Activated CD4-positive, alpha-beta memory T cell treated with anti-CD3 and anti-CD28 coated beads, Interleukin-2, amount 10 ng/mL, durations not matched to agents 7 days and 5 days (primary cell): ENCODE measurements at regions not wholly inside any gene's neighbourhood (a gene's known extent, or its start where the extent isn't known, plus 50 kb on each side); places are given as distances from the start of the nearest gene placed in this dataset.

ENCODE experiments used
- CTCF ChIA-PET: fragments of 350-600 bp; sonication (Branson Sonifier 250); formaldehyde crosslinking; loops from one replicate; lab custom pipeline; 2021; ENCODE audit warnings: antibody characterized with exemption, inconsistent platforms; lab: Charles Lee
- POLR2A ChIA-PET: fragments of 350-600 bp; sonication (Branson Sonifier 250); formaldehyde crosslinking; loops from one replicate; lab custom pipeline; 2021; ENCODE audit warnings: antibody characterized with exemption; lab: Charles Lee
- DNase-seq: peaks from one replicate; pipeline ENCODE4 v3.0.0-alpha.2; 2020
- H3K27ac Mint-ChIP-seq: one replicate; pipeline ENCODE4 v1.8.0; 2021; ENCODE audit warnings: mild to moderate bottlenecking, mixed read lengths
- H3K27me3 Mint-ChIP-seq: one replicate; pipeline ENCODE4 v1.8.0; 2021; ENCODE audit warnings: mixed read lengths
- H3K36me3 Mint-ChIP-seq: one replicate; pipeline ENCODE4 v1.8.0; 2021; ENCODE audit warnings: low read depth, mixed read lengths
- H3K4me1 Mint-ChIP-seq: one replicate; pipeline ENCODE4 v1.8.0; 2021; ENCODE audit warnings: mixed read lengths
- H3K4me3 Mint-ChIP-seq: one replicate; pipeline ENCODE4 v1.8.0; 2021; ENCODE audit warnings: mild to moderate bottlenecking, mixed read lengths
- H3K9me3 Mint-ChIP-seq: one replicate; pipeline ENCODE4 v1.8.0; 2021; ENCODE audit warnings: mixed read lengths

DNA sequence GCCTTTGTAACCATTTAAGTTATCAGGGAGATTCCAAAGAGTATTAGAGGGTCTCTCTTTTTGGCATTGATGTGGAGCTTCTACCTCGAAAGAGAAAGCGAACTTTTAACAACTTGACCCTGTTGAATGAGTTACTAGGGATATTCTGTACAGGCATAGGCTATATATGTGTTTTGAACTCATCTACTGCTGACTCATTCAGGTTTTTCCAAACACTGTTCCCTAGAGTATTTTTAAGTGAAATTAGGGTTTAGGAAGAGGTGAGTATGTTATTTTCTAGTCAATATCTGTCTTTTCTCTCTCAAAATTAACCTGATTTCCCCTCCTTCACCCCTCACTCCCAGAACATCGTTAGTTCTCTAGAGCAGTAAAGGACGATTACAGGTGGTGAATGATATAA is 228.1 kb upstream of the C2CD4B start:
- CTCF ChIA-PET, result no interaction called here

DNA sequence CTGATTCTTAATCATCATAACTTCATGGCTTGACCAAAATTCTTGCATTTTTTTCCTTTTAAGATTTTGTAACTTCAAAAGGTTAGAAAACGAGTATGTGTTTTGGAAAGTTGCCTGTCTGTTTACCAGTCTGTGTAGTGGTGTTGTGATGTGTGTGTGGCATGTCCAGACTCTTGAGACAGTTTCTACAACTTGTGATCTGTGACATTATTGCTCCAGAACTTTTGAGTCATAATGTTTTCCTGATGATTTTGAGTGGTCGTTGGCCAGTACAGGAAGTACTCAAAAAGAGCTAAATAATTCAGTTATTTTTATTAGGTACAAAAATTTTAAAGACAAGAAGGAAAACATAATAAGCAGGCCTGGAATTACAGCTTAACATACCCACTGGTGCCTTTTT is 229.0 kb upstream of the C2CD4B start:
- Mint-ChIP-seq H3K27me3 (peaks cover 25% of the 10 kb centered on the region), H3K4me3 (no peak overlapping the region), H3K27ac (no peak overlapping the region), H3K9me3 (peaks cover 7% of the 10 kb centered on the region), H3K4me1 (peaks cover 23% of the 10 kb centered on the region), H3K36me3 (peaks cover 3% of the 10 kb centered on the region)
- ChIA-PET POLR2A (interaction anchor here (0.7 kb wide), 1 partner anchor 24 kb away, joined by 3 read pairs; no protein-coding TSS in a partner anchor), CTCF (no interaction called here)
- no peak for DNase-seq

More for the DNA sequence above, 228.1 kb upstream of the C2CD4B start:
- POLR2A ChIA-PET, result interaction anchor here (0.6 kb wide), 1 partner anchor 346 kb away, joined by 3 read pairs; no protein-coding TSS in a partner anchor
- no peaks in the 10 kb centered on the region for H3K36me3 Mint-ChIP-seq
- peaks cover 25% of the 10 kb centered on the region for H3K27me3 Mint-ChIP-seq
- peaks cover 3% of the 10 kb centered on the region for H3K9me3 Mint-ChIP-seq
- H3K4me1 Mint-ChIP-seq, result peaks cover 23% of the 10 kb centered on the region
- DNase-seq, result no peak
- no peak overlapping the region for H3K4me3 Mint-ChIP-seq
- H3K27ac Mint-ChIP-seq, result no peak overlapping the region

DNA sequence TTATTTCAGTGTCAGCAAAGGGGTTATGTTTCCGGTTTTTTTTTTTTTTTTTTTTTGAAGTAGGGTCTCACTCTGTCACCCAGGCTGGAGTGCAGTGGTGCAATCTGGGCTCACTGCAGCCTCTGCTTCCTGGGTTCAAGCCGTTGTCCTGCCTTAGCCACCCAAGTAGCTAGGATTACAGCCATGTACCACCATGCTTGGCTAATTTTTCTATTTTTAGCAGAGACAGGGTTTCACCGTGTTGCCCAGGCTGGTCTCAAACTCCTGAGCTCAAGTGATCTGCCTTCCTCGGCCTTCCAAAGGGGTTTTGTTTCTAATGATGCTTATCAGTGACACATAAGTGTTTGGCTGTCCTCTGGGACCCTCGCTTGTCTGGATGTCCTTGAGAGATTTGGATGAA is 235.7 kb upstream of the C2CD4B start:
- Mint-ChIP-seq H3K36me3 (peaks cover 6% of the 10 kb centered on the region), H3K27me3 (peaks cover 12% of the 10 kb centered on the region), H3K4me1 (no peaks in the 10 kb centered on the region), H3K27ac (no peak overlapping the region), H3K4me3 (no peak overlapping the region), H3K9me3 (peaks cover 26% of the 10 kb centered on the region)
- ChIA-PET CTCF (no interaction called here), POLR2A (no interaction called here)
- no peak for DNase-seq

DNA sequence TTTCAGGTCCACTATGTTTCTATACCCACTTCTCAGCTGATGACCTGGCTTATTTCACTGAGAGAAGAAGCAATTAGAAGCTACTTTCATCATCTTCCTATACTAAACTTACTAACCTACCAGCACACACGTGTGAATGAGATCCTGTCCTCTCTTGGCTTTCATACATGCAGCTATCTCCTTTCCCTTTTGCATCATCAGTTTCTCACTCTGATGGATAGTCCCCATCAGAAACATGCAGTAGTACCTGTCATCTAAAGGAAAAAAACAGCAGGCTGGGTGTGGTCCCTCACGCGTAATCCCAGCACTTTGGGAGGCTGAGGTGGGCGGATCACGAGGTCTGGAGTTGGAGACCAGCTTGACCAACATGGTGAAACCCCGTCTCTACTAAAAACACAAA is 237.6 kb upstream of the C2CD4B start:
- H3K9me3 Mint-ChIP-seq, result peaks cover 26% of the 10 kb centered on the region
- DNase-seq, result no peak
- H3K4me1 Mint-ChIP-seq, result no peaks in the 10 kb centered on the region
- H3K4me3 Mint-ChIP-seq, result no peak overlapping the region
- H3K27me3 Mint-ChIP-seq, result peaks cover 20% of the 10 kb centered on the region
- H3K36me3 Mint-ChIP-seq, result peaks cover 6% of the 10 kb centered on the region
- ChIA-PET CTCF (no interaction called here), POLR2A (no interaction called here)
- no peak overlapping the region for H3K27ac Mint-ChIP-seq

DNA sequence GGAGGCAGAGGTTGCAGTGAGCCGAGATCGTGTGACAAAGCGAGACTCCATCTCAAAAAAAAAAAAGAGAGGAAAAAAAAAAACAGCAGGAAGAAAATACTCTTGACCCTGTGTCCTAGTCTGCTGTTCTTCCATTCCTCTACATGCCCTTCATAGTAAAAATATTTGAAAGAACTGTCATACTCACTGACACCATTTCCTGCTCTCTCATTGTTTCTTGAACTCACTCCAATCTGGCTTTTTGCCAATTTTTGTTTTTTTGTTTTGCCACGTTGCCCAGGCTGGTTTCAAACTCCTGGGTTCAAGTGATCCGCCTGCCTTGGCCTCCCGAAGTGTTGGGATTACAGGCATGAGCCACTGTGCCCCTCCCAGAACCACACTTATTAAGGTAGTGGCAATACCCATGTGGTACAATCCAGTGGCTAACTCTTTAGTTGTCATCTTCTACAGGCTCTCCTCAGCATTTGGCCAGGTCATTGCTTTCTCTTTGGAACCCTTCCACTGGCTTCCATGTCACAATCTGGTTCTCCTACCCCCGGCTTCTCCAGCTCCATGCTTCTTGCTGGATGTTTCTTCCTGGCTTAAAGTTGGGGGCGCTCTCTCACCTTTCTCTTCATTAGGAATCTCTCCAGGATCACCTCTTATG is 238.2 kb upstream of the C2CD4B start:
- DNase-seq, result no peak
- Mint-ChIP-seq H3K27ac (no peak overlapping the region), H3K36me3 (peaks cover 6% of the 10 kb centered on the region), H3K27me3 (peaks cover 20% of the 10 kb centered on the region), H3K4me1 (no peaks in the 10 kb centered on the region), H3K4me3 (no peak overlapping the region), H3K9me3 (peaks cover 23% of the 10 kb centered on the region)
- ChIA-PET POLR2A (no interaction called here), CTCF (no interaction called here)

DNA sequence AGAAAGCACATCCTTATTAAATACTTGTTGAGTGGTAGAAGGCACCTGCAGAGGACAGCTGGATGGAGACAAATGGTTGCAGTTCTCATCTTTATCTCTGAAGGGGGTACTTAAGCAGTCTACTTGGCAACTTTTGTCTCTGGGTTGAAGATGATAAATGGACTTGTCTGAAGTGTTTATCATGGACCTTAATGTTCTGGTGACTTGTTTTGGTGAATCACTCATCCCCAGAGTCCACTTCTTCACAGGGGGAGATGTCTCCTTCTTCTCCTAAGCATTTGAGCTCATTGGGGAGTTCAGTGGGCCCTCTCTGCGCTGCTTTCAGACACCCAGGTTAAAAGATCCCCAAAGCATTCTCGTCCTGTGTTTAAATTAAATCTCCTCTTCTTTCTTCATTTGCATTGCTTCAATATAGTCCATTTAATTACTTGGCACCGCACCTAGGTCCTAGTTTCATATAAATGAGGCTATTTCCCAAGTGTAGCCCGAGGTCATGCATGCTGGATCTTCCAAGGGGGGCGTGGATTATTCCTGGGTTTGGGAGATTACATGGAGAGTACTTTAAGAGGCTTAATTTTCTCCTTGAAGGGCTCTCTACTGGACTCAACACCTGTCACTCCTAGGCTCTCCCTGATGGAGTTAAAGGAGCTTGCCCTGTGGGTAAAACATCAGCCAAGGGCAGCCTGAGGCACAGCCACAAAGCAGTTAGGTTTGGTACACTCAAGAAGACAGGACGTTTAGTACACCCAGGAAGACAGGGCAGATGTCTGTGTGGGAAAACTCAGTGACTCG is 239.3 kb upstream of the C2CD4B start:
- Mint-ChIP-seq H3K4me1 (no peaks in the 10 kb centered on the region), H3K27me3 (peaks cover 20% of the 10 kb centered on the region), H3K27ac (no peak overlapping the region), H3K9me3 (peaks cover 19% of the 10 kb centered on the region), H3K4me3 (no peak overlapping the region), H3K36me3 (peaks cover 3% of the 10 kb centered on the region)
- ChIA-PET POLR2A (no interaction called here), CTCF (no interaction called here)
- no peak for DNase-seq

DNA sequence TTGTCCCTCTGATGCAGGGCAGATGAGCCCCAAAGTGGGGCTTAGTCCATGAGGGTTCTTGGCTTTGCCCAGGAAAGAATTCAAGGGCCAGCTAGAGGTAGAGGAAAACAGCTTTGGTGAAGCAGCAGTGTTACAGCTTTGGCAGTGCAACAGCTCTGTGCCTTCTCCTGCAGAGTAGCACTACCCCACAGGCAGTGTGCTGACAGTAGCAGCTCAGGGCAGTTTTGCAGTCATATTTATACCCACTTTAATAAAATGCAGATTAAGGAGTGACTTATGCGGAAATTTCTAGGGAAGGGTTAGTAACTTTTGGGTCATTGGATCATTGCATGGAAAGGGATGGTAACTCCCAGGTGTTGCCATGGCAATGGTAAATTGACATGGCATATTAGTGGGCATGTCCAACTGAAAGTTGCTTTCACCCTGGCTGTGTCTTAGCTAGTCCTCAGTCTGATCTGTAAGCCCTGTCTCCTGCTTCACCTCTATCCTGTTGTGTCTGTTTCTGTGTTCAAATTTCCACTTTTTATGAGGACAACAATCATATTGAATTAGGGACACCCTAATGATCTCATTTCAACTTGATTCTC is 241.3 kb upstream of the C2CD4B start:
- Mint-ChIP-seq H3K27me3 (peaks cover 20% of the 10 kb centered on the region), H3K4me3 (no peak overlapping the region), H3K4me1 (no peaks in the 10 kb centered on the region), H3K27ac (no peak overlapping the region), H3K9me3 (peaks cover 5% of the 10 kb centered on the region), H3K36me3 (peaks cover 3% of the 10 kb centered on the region)
- POLR2A ChIA-PET, result no interaction called here
- CTCF ChIA-PET, result no interaction called here
- no peak for DNase-seq

DNA sequence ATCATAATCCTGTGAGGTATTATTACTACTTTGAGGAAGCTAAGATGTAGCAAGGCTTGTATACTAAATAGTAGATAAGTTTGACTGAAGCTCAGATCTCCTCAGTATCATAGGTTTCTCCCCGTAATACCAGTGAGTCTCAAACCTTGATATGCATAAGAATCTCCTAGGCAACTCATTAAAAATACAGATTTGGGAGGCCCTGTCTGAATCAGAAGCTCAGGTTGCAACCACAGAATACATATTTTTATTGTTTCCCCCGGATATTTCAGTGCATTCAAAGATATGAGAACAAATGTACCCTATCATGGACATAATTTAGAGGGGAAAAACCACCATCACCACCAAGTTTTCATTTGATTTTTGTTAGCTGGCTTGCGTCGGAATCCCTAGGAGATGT is 242.1 kb upstream of the C2CD4B start:
- no peak for DNase-seq
- peaks cover 2% of the 10 kb centered on the region for H3K9me3 Mint-ChIP-seq
- H3K27me3 Mint-ChIP-seq, result peaks cover 20% of the 10 kb centered on the region
- ChIA-PET CTCF (no interaction called here), POLR2A (no interaction called here)
- no peaks in the 10 kb centered on the region for H3K4me1 Mint-ChIP-seq
- no peak overlapping the region for H3K4me3 Mint-ChIP-seq
- no peaks in the 10 kb centered on the region for H3K36me3 Mint-ChIP-seq
- H3K27ac Mint-ChIP-seq, result no peak overlapping the region

DNA sequence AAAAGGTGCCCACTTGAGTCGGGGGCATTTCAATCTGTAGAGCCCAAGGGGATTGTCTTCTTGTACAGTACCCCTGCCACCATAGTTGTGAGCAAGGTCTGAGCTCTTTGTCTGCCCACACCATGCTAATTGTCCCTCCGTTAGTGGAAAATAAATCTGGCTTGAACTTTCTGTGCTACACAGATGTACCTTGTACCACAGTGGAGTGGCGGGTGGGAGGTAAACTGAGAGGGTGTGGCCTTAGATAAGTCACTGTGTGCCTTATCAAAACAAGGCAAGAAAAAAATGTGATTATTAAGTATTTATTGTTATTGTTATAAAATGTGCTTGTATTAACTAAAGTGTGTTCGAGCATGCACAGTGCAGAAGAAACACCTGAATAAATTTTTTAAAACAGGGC is 242.9 kb upstream of the C2CD4B start:
- no peak for DNase-seq
- H3K9me3 Mint-ChIP-seq, result no peaks in the 10 kb centered on the region
- no peaks in the 10 kb centered on the region for H3K36me3 Mint-ChIP-seq
- ChIA-PET CTCF (interaction anchor here (0.6 kb wide), 1 partner anchor 101 kb away, joined by 3 read pairs; no protein-coding TSS in a partner anchor), POLR2A (no interaction called here)
- H3K27ac Mint-ChIP-seq, result no peak overlapping the region
- H3K4me1 Mint-ChIP-seq, result no peaks in the 10 kb centered on the region
- H3K27me3 Mint-ChIP-seq, result peaks cover 16% of the 10 kb centered on the region
- no peak overlapping the region for H3K4me3 Mint-ChIP-seq

DNA sequence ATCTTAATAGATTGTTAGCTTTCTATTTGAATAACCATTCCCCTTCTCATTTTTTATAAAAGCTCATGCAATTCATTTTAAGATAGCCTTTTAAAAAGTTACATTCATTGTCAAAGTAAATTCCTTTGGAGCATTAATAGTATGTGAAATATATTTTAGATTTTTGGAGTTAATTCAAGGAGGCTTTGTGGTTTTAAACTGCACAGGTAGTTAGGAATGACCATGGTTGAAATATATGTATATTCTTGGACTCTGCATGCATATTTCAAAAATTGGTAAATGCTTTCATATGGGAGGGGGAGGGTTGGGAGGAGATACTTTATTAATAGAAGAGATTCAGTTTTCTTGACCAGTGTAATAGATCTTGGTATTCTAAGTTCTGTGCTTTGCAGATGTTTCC is 244.4 kb upstream of the C2CD4B start:
- Mint-ChIP-seq H3K9me3 (no peaks in the 10 kb centered on the region), H3K4me1 (no peaks in the 10 kb centered on the region), H3K4me3 (no peak overlapping the region), H3K27ac (no peak overlapping the region), H3K36me3 (no peaks in the 10 kb centered on the region), H3K27me3 (peaks cover 12% of the 10 kb centered on the region)
- no peak for DNase-seq
- POLR2A ChIA-PET, result no interaction called here
- CTCF ChIA-PET, result no interaction called here

DNA sequence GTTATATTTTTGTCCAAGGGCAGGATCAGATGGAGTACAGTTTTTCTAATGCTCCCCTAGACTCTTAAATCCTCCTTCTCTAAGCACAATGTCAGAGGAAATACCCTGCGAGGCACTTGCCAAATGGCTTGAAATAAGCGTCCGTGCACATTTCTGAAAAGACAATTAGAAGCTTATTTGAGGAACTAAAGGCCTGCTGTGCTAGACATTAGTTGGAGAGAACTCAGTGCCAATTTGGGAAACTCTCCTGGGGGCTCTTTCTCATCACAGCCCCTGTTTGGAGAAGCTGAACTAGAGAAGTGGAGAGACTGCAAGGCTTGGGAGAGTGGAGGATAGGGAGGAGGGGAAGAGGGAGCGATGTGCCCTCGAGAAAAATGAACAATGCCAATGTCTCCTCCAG is 247.6 kb upstream of the C2CD4B start:
- H3K9me3 Mint-ChIP-seq, result no peaks in the 10 kb centered on the region
- CTCF ChIA-PET, result no interaction called here
- H3K27me3 Mint-ChIP-seq, result peaks cover 3% of the 10 kb centered on the region
- no peaks in the 10 kb centered on the region for H3K4me1 Mint-ChIP-seq
- no peaks in the 10 kb centered on the region for H3K36me3 Mint-ChIP-seq
- DNase-seq, result no peak
- no peak overlapping the region for H3K4me3 Mint-ChIP-seq
- POLR2A ChIA-PET, result no interaction called here
- no peak overlapping the region for H3K27ac Mint-ChIP-seq

DNA sequence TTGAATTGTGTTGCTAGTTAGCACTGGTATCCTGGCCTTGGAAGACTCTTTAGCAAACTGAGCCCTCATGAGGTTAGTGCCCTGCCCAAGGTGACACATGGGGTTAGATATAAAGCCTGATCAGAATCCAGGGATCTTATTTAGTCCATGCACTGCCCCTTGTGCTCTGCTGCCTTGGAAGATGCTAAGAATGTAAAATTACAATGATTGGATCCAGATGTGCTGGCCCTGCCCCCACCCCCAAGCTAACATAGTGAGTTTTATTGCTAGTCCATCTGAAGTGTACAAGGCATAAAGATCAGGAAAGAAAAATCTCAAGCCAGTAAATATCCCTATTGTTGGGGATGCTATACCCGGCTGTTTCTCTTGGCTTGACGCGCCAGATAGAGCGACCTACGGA is 248.1 kb upstream of the C2CD4B start:
- Mint-ChIP-seq H3K27ac (no peak overlapping the region), H3K36me3 (no peaks in the 10 kb centered on the region), H3K4me1 (no peaks in the 10 kb centered on the region), H3K9me3 (no peaks in the 10 kb centered on the region), H3K27me3 (peaks cover 3% of the 10 kb centered on the region), H3K4me3 (no peak overlapping the region)
- ChIA-PET POLR2A (no interaction called here), CTCF (no interaction called here)
- DNase-seq, result no peak

DNA sequence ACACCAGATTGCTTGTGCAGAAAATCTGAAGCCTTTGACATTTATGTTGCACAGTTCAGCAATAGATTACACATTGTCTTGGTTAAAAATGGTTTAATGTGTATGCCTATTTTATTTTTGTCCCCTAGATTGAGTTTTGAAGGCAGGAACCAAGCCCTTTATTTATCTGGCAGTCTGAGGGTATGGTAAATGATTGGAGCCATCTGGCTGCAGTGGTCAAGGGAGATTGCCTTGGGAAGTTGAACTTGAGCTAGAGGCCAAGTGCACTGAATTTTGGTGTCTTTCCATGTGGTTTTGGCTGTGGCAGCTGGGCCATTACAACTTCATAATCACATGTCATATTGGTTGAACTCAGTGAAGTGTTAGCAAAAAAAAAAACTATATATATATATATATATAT is 248.7 kb upstream of the C2CD4B start:
- Mint-ChIP-seq H3K27ac (no peak overlapping the region), H3K4me3 (no peak overlapping the region), H3K4me1 (no peaks in the 10 kb centered on the region), H3K9me3 (no peaks in the 10 kb centered on the region), H3K27me3 (peaks cover 3% of the 10 kb centered on the region), H3K36me3 (no peaks in the 10 kb centered on the region)
- ChIA-PET POLR2A (no interaction called here), CTCF (no interaction called here)
- DNase-seq, result no peak
